H1 (cell line): ENCODE measurements at regions not wholly inside any gene's neighbourhood (a gene's known extent, or its start where the extent isn't known, plus 50 kb on each side); places are given as distances from the start of the nearest gene placed in this dataset.

Experiments used
- CEBPB ChIP-seq: IDR thresholded peaks from 2 replicates; pipeline ENCODE4 v1.6.1; 2012; ENCODE audit warnings: low read depth, low read length
- EP300 ChIP-seq, 2 experiments: IDR thresholded peaks; 1 replicate in 1 of 2; 2 replicates in 1 of 2; pipeline ENCODE4 v1.6.1; 2011 to 2012; ENCODE audit warnings: low read depth in 2 of 2, low read length in 2 of 2, mild to moderate bottlenecking in 2 of 2, borderline replicate concordance in 1 of 2, inconsistent platforms in 1 of 2, moderate library complexity in 1 of 2
- JUND ChIP-seq: IDR thresholded peaks from 2 replicates; pipeline ENCODE4 v1.6.1; 2011; ENCODE audit warnings: mild to moderate bottlenecking, improper control_type of control experiment, low read length
- MAFK ChIP-seq: IDR thresholded peaks from 2 replicates; pipeline ENCODE4 v1.6.1; 2012; ENCODE audit warnings: low read depth, mild to moderate bottlenecking, improper control_type of control experiment, low read length
- POLR2A ChIP-seq, 2 experiments: IDR thresholded peaks; 1 replicate in 1 of 2; 2 replicates in 1 of 2; pipeline ENCODE4 v1.6.1; 2011; ENCODE audit warnings: low read depth in 2 of 2, low read length in 2 of 2, mild to moderate bottlenecking in 2 of 2; ENCODE audit errors: control extremely low read depth in 1 of 2
- POLR2AphosphoS5 ChIP-seq: IDR thresholded peaks from 2 replicates; pipeline ENCODE4 v1.6.1; 2011; ENCODE audit warnings: low read depth, low read length
- RAD21 ChIP-seq, 2 experiments: IDR thresholded peaks in 1 of 2; conservative IDR thresholded peaks in 1 of 2; 2 replicates each; pipeline ENCODE4 v1.6.1; 2011; ENCODE audit warnings: low read depth in 2 of 2, low read length in 2 of 2, improper control_type of control experiment in 1 of 2, inconsistent platforms in 1 of 2, mild to moderate bottlenecking in 1 of 2, moderate library complexity in 1 of 2
- YY1 ChIP-seq: IDR thresholded peaks from 2 replicates; pipeline ENCODE4 v1.6.1; 2011; ENCODE audit warnings: low read depth, mild to moderate bottlenecking, low read length
- TF ChIP-seq, protein P1 (sequence below), 3 experiments: IDR thresholded peaks; 1 replicate in 2 of 3; 2 replicates in 1 of 3; pipeline versions ENCODE4 v1.5.1 to v1.6.1; 2011; ENCODE audit warnings: low read length in 3 of 3, mild to moderate bottlenecking in 3 of 3, inconsistent platforms in 2 of 3, low read depth in 1 of 3, moderate library complexity in 1 of 3; ENCODE audit not compliant: insufficient read depth in 1 of 3; ENCODE audit errors: control extremely low read depth in 1 of 3

DNA sequence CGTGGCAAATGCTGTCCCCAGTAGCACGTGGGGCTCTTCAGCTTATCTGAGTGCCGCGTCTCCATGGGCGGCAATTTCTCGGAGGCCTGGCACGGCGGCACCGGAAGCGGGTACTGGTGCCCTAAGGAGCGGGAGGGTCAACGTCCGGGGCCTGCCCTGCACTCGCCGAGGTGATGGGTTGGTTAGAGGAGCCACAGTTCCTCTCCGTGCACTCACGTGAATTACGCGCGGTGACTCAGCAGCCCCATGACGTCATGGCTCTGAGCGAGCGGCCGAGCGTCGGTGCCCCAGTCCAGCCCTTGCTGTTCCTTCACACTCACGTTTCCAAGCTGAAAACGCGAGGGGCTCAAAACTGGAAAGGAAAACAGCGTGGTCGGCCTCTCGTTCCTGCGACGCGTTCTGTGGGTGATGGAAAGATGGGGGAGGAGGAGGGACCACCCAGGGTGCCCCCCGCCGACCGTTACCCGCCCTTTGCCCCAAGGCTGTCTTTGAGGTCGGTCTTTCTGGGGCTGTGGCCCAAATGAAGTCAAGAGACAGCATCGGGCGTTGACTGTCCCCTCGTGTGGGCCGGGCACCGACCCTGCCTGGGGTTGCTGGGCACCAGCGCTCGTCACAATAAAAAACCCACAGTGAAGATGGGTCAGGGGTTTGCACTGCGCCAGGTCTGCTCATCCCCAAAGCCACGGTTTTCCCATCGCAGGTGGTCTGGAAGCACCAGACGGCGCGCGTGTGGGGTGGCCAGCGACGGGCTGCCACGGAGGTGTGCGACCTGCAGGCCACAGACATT lies 70.4 kb upstream of the CFAP46 start:
- TF ChIP-seq, protein P1, sequence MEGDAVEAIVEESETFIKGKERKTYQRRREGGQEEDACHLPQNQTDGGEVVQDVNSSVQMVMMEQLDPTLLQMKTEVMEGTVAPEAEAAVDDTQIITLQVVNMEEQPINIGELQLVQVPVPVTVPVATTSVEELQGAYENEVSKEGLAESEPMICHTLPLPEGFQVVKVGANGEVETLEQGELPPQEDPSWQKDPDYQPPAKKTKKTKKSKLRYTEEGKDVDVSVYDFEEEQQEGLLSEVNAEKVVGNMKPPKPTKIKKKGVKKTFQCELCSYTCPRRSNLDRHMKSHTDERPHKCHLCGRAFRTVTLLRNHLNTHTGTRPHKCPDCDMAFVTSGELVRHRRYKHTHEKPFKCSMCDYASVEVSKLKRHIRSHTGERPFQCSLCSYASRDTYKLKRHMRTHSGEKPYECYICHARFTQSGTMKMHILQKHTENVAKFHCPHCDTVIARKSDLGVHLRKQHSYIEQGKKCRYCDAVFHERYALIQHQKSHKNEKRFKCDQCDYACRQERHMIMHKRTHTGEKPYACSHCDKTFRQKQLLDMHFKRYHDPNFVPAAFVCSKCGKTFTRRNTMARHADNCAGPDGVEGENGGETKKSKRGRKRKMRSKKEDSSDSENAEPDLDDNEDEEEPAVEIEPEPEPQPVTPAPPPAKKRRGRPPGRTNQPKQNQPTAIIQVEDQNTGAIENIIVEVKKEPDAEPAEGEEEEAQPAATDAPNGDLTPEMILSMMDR (IDR thresholded peaks at IDR 0.05; ENCODE audit: control extremely low read depth in 1 of 3, insufficient read depth in 1 of 3, low read depth in 1 of 3, low read length in 3 of 3): no peak
- TF ChIP-seq JUND: no peak
- no peak for TF ChIP-seq EP300 (IDR thresholded peaks at IDR 0.05; ENCODE audit: borderline replicate concordance in 1 of 2, low read depth in 2 of 2, low read length in 2 of 2)
- no peak for TF ChIP-seq YY1
- no peak for TF ChIP-seq MAFK
- no peak for TF ChIP-seq POLR2A (IDR thresholded peaks at IDR 0.05; ENCODE audit: control extremely low read depth in 1 of 2, low read depth in 2 of 2, low read length in 2 of 2)
- TF ChIP-seq RAD21 (IDR thresholded peaks at IDR 0.05 in 1 of 2, conservative IDR thresholded peaks at IDR 0.05 in 1 of 2; ENCODE audit: low read depth in 2 of 2, low read length in 2 of 2): no peak
- no peak for TF ChIP-seq CEBPB
- TF ChIP-seq POLR2AphosphoS5: no peak
